22Rv1 (cell line): ENCODE measurements at regions not wholly inside any gene's neighbourhood (a gene's known extent, or its start where the extent isn't known, plus 50 kb on each side); places are given as distances from the start of the nearest gene placed in this dataset.

ENCODE experiments used
- H3K27ac ChIP-seq: fragments of 450-650 bp; 2 replicates; pipeline ENCODE4 v1.5.1; 2017
- CTCF ChIP-seq: fragments of 450-650 bp; IDR thresholded peaks from 2 replicates; pipeline ENCODE4 v1.5.1; 2017; ENCODE audit warnings: mild to moderate bottlenecking
- ZFX ChIP-seq: fragments of 450-650 bp; IDR thresholded peaks from 2 replicates; pipeline ENCODE4 v1.6.1; 2017; ENCODE audit warnings: antibody characterized with exemption, borderline replicate concordance

- H3K27ac ChIP-seq, result no peak overlapping the region
- peak; percentile 69 for TF ChIP-seq CTCF
- TF ChIP-seq ZFX, result no peak
Observed at GRCh38 chr14:95452176-95452892, 64.1 kb downstream of the SYNE3 start.

GRCh38 chr14:95449131-95449530 is 67.3 kb downstream of the SYNE3 start:
- no peak overlapping the region for H3K27ac ChIP-seq
- TF ChIP-seq ZFX, result no peak

GRCh38 chr14:95446470-95446869 is 70.0 kb downstream of the SYNE3 start:
- no peak overlapping the region for H3K27ac ChIP-seq
- TF ChIP-seq CTCF (no peak), ZFX (no peak)

GRCh38 chr14:95445676-95446075 is 70.8 kb downstream of the SYNE3 start:
- no peak overlapping the region for H3K27ac ChIP-seq
- TF ChIP-seq CTCF (no peak), ZFX (no peak)

GRCh38 chr14:95445161-95445560 is 71.3 kb downstream of the SYNE3 start:
- TF ChIP-seq ZFX (no peak), CTCF (no peak)
- H3K27ac ChIP-seq, result no peak overlapping the region

GRCh38 chr14:95444132-95445129 is 72.0 kb downstream of the SYNE3 start:
- H3K27ac ChIP-seq, result no peak overlapping the region

GRCh38 chr14:95442633-95443021 is 73.8 kb downstream of the SYNE3 start:
- TF ChIP-seq CTCF (peak; percentile 95), ZFX (no peak)
- H3K27ac ChIP-seq, result no peak overlapping the region

More at GRCh38 chr14:95444132-95445129, 72.0 kb downstream of the SYNE3 start:
- no peak for TF ChIP-seq ZFX
- no peak for TF ChIP-seq CTCF
